Skeletal muscle tissue (tissue), 3 donors: ENCODE measurements at regions not wholly inside any gene's neighbourhood (a gene's known extent, or its start where the extent isn't known, plus 50 kb on each side); places are given as distances from the start of the nearest gene placed in this dataset.

Experiments used
- H3K27ac ChIP-seq: one replicate; pipeline ENCODE4 v1.7.0; 2013; ENCODE audit warnings: mild to moderate bottlenecking, low read depth, low read length, inconsistent platforms
- H3K27me3 ChIP-seq, 3 donors: one replicate each; pipeline ENCODE4 v1.7.0; 2013; ENCODE audit warnings: low read length in 3 of 3; ENCODE audit not compliant: control insufficient read depth in 3 of 3, insufficient read depth in 3 of 3
- H3K36me3 ChIP-seq, 3 donors: one replicate each; pipeline ENCODE4 v1.7.0; 2013; ENCODE audit warnings: low read length in 3 of 3; ENCODE audit not compliant: control insufficient read depth in 3 of 3, insufficient read depth in 3 of 3
- H3K4me1 ChIP-seq, 3 donors: one replicate each; pipeline ENCODE4 v1.7.0; 2013; ENCODE audit warnings: low read length in 3 of 3, mild to moderate bottlenecking in 3 of 3; ENCODE audit not compliant: control insufficient read depth in 3 of 3, insufficient read depth in 3 of 3
- H3K4me3 ChIP-seq, 3 donors: one replicate each; pipeline ENCODE4 v1.7.0; 2013; ENCODE audit warnings: low read length in 3 of 3
- H3K9ac ChIP-seq, 3 donors: one replicate each; pipeline ENCODE4 v1.7.0; 2013; ENCODE audit warnings: low read length in 3 of 3, mild to moderate bottlenecking in 3 of 3, moderate library complexity in 2 of 3, low read depth in 1 of 3
- H3K9me3 ChIP-seq, 3 donors: one replicate each; pipeline ENCODE4 v1.7.0; 2013; ENCODE audit warnings: low read length in 3 of 3; ENCODE audit not compliant: control insufficient read depth in 3 of 3
- donor health status: Osteomylitis.

DNA sequence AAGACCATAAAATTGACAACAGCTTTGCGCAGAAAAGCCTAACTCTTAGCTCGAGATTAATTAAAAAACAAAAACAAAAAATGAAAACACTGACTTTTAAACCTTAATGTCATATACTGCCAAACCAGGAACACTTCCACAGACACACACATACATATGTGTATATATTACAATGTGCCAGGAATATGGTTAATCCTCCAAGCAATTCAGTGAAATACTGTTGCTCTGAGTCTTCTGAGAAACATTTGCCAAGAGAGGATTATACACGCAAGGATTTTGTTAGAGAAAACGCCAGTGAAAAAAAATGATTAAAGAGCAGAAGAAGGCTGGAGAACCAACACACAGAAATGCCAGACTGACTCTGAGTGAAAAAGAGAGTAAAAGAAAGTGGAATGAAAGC is 116.7 kb upstream of the CHRM3 start:
- Histone ChIP-seq H3K27ac (no peak overlapping the region), H3K9me3 (peaks cover 0 to 2% (median 0%) of the 10 kb centered on the region in 3 donors), H3K27me3 (no peaks in the 10 kb centered on the region), H3K9ac (no peak overlapping the region), H3K36me3 (no peaks in the 10 kb centered on the region), H3K4me3 (no peak overlapping the region), H3K4me1 (no peaks in the 10 kb centered on the region)

- H3K9me3 ChIP-seq = peaks cover 0 to 2% (median 0%) of the 10 kb centered on the region in 3 donors
- no peak overlapping the region for H3K27ac ChIP-seq
- no peaks in the 10 kb centered on the region for H3K27me3 ChIP-seq
- no peaks in the 10 kb centered on the region for H3K36me3 ChIP-seq
- H3K4me1 ChIP-seq = no peaks in the 10 kb centered on the region
- H3K4me3 ChIP-seq = no peak overlapping the region
- no peak overlapping the region for H3K9ac ChIP-seq
Observed at GRCh38 chr1:239268941-239269340, 117.4 kb upstream of the CHRM3 start.

DNA sequence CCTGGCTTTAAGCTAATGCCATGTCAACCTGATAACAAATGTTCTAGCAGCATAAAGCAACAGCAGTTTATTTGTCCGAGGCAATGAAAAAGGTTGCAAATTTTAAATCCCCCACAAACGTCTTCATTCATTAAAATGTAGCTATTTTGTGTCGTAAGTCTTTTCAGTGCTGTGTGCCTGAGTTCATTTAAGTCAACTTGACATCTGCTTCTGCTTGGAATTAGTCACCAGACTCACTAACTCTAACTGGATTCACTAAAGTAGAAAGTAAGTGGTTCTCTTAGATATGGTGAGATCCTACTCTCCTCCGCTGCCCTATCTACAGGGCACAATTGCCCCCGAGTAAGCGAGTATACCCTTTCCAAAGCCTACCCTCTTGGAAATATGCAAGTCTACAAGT is 118.4 kb upstream of the CHRM3 start:
- no peaks in the 10 kb centered on the region for H3K36me3 ChIP-seq
- no peak overlapping the region for H3K9ac ChIP-seq
- no peak overlapping the region for H3K4me3 ChIP-seq
- H3K27ac ChIP-seq = no peak overlapping the region
- no peaks in the 10 kb centered on the region for H3K4me1 ChIP-seq
- H3K27me3 ChIP-seq = no peaks in the 10 kb centered on the region
- H3K9me3 ChIP-seq = peaks cover 0 to 2% (median 0%) of the 10 kb centered on the region in 3 donors

DNA sequence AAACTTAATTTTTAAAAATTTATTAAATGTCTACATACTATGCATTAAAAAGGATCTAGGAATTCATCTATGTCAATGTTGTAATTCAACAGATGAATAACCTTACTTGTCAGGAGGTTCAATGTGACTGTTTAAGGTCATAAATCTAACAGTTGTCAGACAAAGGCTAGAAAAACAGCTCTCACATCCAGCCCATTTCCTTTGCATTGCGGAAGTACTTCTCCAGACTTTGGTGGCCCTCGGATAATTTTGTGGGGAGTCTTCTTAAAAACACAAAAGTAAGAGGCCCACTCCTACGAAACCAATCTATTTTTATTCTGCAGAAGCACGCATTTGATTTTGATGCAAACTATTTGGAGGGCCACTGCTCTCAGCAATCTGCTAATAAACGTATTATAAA is 122.6 kb upstream of the CHRM3 start:
- Histone ChIP-seq H3K9me3 (no peaks in the 10 kb centered on the region), H3K36me3 (no peaks in the 10 kb centered on the region), H3K27ac (no peak overlapping the region), H3K4me3 (no peak overlapping the region), H3K9ac (no peak overlapping the region), H3K27me3 (no peaks in the 10 kb centered on the region), H3K4me1 (no peaks in the 10 kb centered on the region)

DNA sequence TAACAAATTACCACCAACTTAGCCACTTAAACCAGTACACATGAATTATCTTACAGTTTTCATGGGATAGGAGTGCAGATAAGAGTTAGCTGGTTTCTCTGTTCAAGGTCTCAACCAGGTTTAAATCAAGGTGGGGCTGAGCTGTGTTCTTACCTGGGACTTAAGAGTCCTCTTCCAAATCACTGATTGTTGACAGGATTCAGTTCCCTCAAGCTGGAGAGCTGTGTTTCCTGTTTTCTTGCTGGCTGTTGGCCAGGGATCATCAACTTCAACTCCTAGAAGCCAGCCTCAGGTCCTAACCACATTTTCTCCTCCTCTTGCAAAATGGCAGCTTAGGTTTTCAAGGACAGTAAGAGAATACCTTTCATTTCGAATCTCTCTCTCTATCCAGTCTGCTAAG is 123.8 kb upstream of the CHRM3 start:
- Histone ChIP-seq H3K27me3 (no peaks in the 10 kb centered on the region), H3K4me3 (no peak overlapping the region), H3K9ac (no peak overlapping the region), H3K9me3 (no peaks in the 10 kb centered on the region), H3K36me3 (no peaks in the 10 kb centered on the region), H3K4me1 (no peaks in the 10 kb centered on the region), H3K27ac (no peak overlapping the region)

- Histone ChIP-seq H3K27ac (no peak overlapping the region), H3K4me1 (no peaks in the 10 kb centered on the region), H3K27me3 (no peaks in the 10 kb centered on the region), H3K4me3 (no peak overlapping the region), H3K9ac (no peak overlapping the region), H3K9me3 (peaks cover 0 to 4% (median 0%) of the 10 kb centered on the region in 3 donors), H3K36me3 (no peaks in the 10 kb centered on the region)
Observed at GRCh38 chr1:239261521-239261920, 124.8 kb upstream of the CHRM3 start.

DNA sequence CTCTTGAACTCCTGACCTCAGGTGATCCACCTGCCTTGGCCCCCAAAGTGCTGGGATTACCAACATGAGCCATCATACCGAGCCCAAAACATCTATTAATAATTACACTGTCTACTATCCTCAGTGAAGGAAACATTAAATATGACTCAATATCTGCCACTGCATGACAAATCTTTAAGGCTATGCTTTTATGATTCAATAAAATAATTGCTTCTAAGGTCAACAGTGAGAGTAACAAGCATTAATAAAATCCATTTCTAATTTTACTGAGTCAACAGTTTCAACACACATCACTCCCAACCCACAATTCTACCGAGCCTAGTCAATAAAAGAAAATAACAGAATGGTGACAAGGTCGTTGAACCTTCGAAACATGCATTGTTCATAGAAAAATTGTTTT is 125.5 kb upstream of the CHRM3 start:
- Histone ChIP-seq H3K36me3 (no peaks in the 10 kb centered on the region), H3K9ac (no peak overlapping the region), H3K4me3 (no peak overlapping the region)

DNA sequence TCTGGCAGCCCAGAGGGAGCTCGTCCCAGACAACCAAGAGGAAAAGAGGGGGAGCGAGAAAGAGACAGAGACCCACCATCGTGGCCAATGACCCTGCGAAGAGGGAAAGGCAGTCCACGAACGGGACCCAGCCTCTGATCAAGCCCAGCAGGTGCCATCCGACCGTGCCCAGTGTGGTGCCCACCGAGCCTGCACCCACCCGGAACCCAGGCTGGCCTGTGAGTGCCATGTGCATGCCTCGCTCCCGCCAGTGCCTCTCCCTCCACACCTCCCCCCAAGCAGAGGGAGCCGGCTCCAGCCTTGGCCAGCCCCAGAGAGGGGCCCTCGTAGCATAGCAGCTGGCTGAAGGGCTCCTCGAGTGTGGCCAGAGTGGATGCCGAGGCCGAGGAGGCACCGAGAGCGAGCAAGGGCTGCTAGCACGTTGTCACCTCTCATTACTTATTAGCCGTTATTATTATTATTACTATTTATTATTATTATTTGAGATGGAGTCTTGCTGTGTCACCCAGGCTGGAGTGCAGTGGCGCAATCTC is 130.7 kb upstream of the CHRM3 start:
- Histone ChIP-seq H3K27ac (no peak overlapping the region), H3K4me1 (no peaks in the 10 kb centered on the region), H3K36me3 (no peaks in the 10 kb centered on the region), H3K9ac (no peak overlapping the region), H3K4me3 (no peak overlapping the region), H3K27me3 (no peaks in the 10 kb centered on the region), H3K9me3 (peaks cover 0 to 4% (median 2%) of the 10 kb centered on the region in 3 donors)

More for the DNA sequence above, 125.5 kb upstream of the CHRM3 start:
- Histone ChIP-seq H3K27me3 (no peaks in the 10 kb centered on the region), H3K9me3 (peaks cover 0 to 4% (median 0%) of the 10 kb centered on the region in 3 donors), H3K4me1 (no peaks in the 10 kb centered on the region), H3K27ac (no peak overlapping the region)

GRCh38 chr1:239254999-239255398 is 131.4 kb upstream of the CHRM3 start:
- H3K4me3 ChIP-seq = no peak overlapping the region
- no peaks in the 10 kb centered on the region for H3K27me3 ChIP-seq
- H3K9ac ChIP-seq = no peak overlapping the region
- H3K27ac ChIP-seq = no peak overlapping the region
- H3K4me1 ChIP-seq = no peaks in the 10 kb centered on the region
- H3K36me3 ChIP-seq = no peaks in the 10 kb centered on the region
- H3K9me3 ChIP-seq = peaks cover 0 to 4% (median 2%) of the 10 kb centered on the region in 3 donors

GRCh38 chr1:239253032-239253431 is 133.3 kb upstream of the CHRM3 start:
- Histone ChIP-seq H3K27me3 (no peaks in the 10 kb centered on the region), H3K9ac (no peak overlapping the region), H3K9me3 (peaks cover 0 to 4% (median 2%) of the 10 kb centered on the region in 3 donors), H3K27ac (no peak overlapping the region), H3K4me1 (no peaks in the 10 kb centered on the region), H3K4me3 (no peak overlapping the region), H3K36me3 (no peaks in the 10 kb centered on the region)
